ENCODE measurements at regions not wholly inside any gene's neighbourhood (a gene's known extent, or its start where the extent isn't known, plus 50 kb on each side); places are given as distances from the start of the nearest gene placed in this dataset.

- TF ChIP-seq, protein P1, sequence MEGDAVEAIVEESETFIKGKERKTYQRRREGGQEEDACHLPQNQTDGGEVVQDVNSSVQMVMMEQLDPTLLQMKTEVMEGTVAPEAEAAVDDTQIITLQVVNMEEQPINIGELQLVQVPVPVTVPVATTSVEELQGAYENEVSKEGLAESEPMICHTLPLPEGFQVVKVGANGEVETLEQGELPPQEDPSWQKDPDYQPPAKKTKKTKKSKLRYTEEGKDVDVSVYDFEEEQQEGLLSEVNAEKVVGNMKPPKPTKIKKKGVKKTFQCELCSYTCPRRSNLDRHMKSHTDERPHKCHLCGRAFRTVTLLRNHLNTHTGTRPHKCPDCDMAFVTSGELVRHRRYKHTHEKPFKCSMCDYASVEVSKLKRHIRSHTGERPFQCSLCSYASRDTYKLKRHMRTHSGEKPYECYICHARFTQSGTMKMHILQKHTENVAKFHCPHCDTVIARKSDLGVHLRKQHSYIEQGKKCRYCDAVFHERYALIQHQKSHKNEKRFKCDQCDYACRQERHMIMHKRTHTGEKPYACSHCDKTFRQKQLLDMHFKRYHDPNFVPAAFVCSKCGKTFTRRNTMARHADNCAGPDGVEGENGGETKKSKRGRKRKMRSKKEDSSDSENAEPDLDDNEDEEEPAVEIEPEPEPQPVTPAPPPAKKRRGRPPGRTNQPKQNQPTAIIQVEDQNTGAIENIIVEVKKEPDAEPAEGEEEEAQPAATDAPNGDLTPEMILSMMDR (IDR thresholded peaks at IDR 0.05), result no peak
- TF ChIP-seq POLR2A (IDR thresholded peaks at IDR 0.05) (no peak), POLR2AphosphoS5 (IDR thresholded peaks at IDR 0.05) (no peak)
These were observed 1443.2 kb upstream of the FLRT2 start for GRCh38 chr14:84086714-84087113.

Measured in prostate gland (tissue), 2 donors.